ENCODE measurements at regions not wholly inside any gene's neighbourhood (a gene's known extent, or its start where the extent isn't known, plus 50 kb on each side); places are given as distances from the start of the nearest gene placed in this dataset.
"Not testable (repeated sequence)": the region's sequence is repeated elsewhere in the genome, so short reads cannot be mapped to it uniquely, and the experiment has no call there.

GRCh38 chr18:28281400-28281799 is 104.5 kb upstream of the CDH2 start:
- H3K27me3 ChIP-seq = no peaks in the 10 kb centered on the region
- no peaks in the 10 kb centered on the region for H3K36me3 ChIP-seq
- intact Hi-C loops (cut with DNase I; ENCODE audit: low total_unique reads) = no loop called here
- H3K4me1 ChIP-seq = no peaks in the 10 kb centered on the region
- H3K9me3 ChIP-seq = no peaks in the 10 kb centered on the region
- no peak for DNase-seq
- no peak overlapping the region for H3K27ac ChIP-seq
- no peak for TF ChIP-seq CTCF (IDR thresholded peaks at IDR 0.05)
- H3K4me3 ChIP-seq = no peak overlapping the region

DNA sequence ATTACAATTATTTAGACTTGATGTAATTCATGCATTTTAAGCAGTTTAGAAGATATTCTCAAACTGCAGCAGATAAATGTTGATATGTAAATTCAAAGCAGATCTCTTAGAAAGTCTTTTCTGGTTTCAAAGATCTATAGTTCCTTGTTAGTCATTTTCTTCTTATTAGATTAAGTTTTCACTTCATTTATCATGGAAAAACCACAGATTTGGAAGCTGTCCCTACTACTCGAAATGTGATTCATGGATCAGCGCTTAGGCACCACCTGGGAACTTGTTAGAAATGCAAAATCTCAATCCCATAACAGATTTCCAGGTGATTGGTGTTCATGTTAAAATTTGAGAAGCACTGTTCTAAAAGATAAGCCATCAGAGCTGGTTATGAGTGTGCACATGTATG is 92.8 kb upstream of the CDH2 start:
- no peaks in the 10 kb centered on the region for H3K27me3 ChIP-seq
- no peak for DNase-seq
- no peaks in the 10 kb centered on the region for H3K4me1 ChIP-seq
- no peaks in the 10 kb centered on the region for H3K36me3 ChIP-seq
- H3K4me3 ChIP-seq = no peak overlapping the region
- H3K9me3 ChIP-seq = no peaks in the 10 kb centered on the region
- H3K27ac ChIP-seq = no peak overlapping the region
- TF ChIP-seq CTCF (IDR thresholded peaks at IDR 0.05) = no peak
- intact Hi-C loops (cut with DNase I; ENCODE audit: low total_unique reads) = no loop called here

- Histone ChIP-seq H3K27me3 (no peaks in the 10 kb centered on the region), H3K4me1 (no peaks in the 10 kb centered on the region), H3K9me3 (no peaks in the 10 kb centered on the region), H3K36me3 (no peaks in the 10 kb centered on the region), H3K27ac (no peak overlapping the region), H3K4me3 (no peak overlapping the region)
- no peak for TF ChIP-seq CTCF (IDR thresholded peaks at IDR 0.05)
- no peak for DNase-seq
- intact Hi-C loops (cut with DNase I; ENCODE audit: low total_unique reads) = no loop called here
Measured at GRCh38 chr18:28267878-28268625, 91.1 kb upstream of the CDH2 start.

- Histone ChIP-seq H3K27ac (no peak overlapping the region), H3K27me3 (no peaks in the 10 kb centered on the region), H3K36me3 (no peaks in the 10 kb centered on the region), H3K9me3 (no peaks in the 10 kb centered on the region), H3K4me3 (no peak overlapping the region), H3K4me1 (no peaks in the 10 kb centered on the region)
- no peak for TF ChIP-seq CTCF (IDR thresholded peaks at IDR 0.05)
- no peak for DNase-seq
- intact Hi-C loops (cut with DNase I; ENCODE audit: low total_unique reads) = no loop called here
Measured at GRCh38 chr18:28267276-28267675, 90.3 kb upstream of the CDH2 start.

DNA sequence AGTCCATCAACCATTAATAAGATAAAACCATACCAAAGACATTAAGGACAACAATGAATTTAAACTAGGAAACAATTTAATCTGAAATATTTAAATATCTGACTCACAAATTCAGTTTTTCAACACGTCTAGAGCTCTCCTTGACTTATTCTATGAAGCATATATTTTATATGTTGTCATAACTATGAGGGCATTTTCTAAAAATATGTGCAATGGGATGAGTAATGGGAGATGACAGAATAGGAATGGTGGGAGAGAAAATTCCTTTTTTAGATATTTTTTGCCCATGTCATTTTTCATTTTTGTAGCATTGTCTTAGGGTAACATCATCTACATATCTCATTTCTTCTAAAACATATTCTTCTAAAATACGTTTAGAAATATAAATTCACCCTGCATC is 79.2 kb upstream of the CDH2 start:
- intact Hi-C loops (cut with DNase I; ENCODE audit: low total_unique reads) = no loop called here
- DNase-seq = no peak
- Histone ChIP-seq H3K27me3 (no peaks in the 10 kb centered on the region), H3K9me3 (no peaks in the 10 kb centered on the region), H3K36me3 (no peaks in the 10 kb centered on the region), H3K4me1 (no peaks in the 10 kb centered on the region), H3K4me3 (no peak overlapping the region), H3K27ac (no peak overlapping the region)
- no peak for TF ChIP-seq CTCF (IDR thresholded peaks at IDR 0.05)

GRCh38 chr18:28248653-28249052 is 71.7 kb upstream of the CDH2 start:
- H3K9me3 ChIP-seq = no peaks in the 10 kb centered on the region
- H3K27ac ChIP-seq = no peak overlapping the region
- DNase-seq = no peak
- intact Hi-C loops (cut with DNase I; ENCODE audit: low total_unique reads) = no loop called here
- H3K4me3 ChIP-seq = no peak overlapping the region
- no peaks in the 10 kb centered on the region for H3K36me3 ChIP-seq
- no peak for TF ChIP-seq CTCF (IDR thresholded peaks at IDR 0.05)
- no peaks in the 10 kb centered on the region for H3K27me3 ChIP-seq
- no peaks in the 10 kb centered on the region for H3K4me1 ChIP-seq

GRCh38 chr18:28240626-28241025 is 63.7 kb upstream of the CDH2 start:
- intact Hi-C loops (cut with DNase I; ENCODE audit: low total_unique reads); H3K36me3 ChIP-seq; H3K9me3 ChIP-seq; DNase-seq; H3K4me1 ChIP-seq; H3K27ac ChIP-seq; H3K4me3 ChIP-seq; H3K27me3 ChIP-seq: not testable (repeated sequence)

All from tibial artery (tissue), 4 donors.